GM12873 (cell line): ENCODE measurements at regions not wholly inside any gene's neighbourhood (a gene's known extent, or its start where the extent isn't known, plus 50 kb on each side); places are given as distances from the start of the nearest gene placed in this dataset.

Experiments used
- CTCF ChIP-seq: IDR thresholded peaks from 2 replicates; pipeline ENCODE4 v1.5.1; 2012; ENCODE audit warnings: low read depth, mild to moderate bottlenecking, moderate library complexity, low read length, control low read depth; ENCODE audit not compliant: insufficient read depth; ENCODE audit errors: missing control alignments

GRCh38 chr18:78682716-78683115 is 296.9 kb upstream of the SALL3 start:
- TF ChIP-seq CTCF = no peak

GRCh38 chr18:78683191-78684010 is 296.2 kb upstream of the SALL3 start:
- TF ChIP-seq CTCF = no peak

GRCh38 chr18:78685250-78685979 is 294.2 kb upstream of the SALL3 start:
- TF ChIP-seq CTCF = no peak

- TF ChIP-seq CTCF = no peak
Measured at GRCh38 chr18:78685980-78686530, 293.6 kb upstream of the SALL3 start.

- no peak for TF ChIP-seq CTCF
Measured at GRCh38 chr18:78686976-78687685, 292.5 kb upstream of the SALL3 start.

- no peak for TF ChIP-seq CTCF
Measured at GRCh38 chr18:78687736-78688135, 291.9 kb upstream of the SALL3 start.

GRCh38 chr18:78688249-78688648 is 291.4 kb upstream of the SALL3 start:
- no peak for TF ChIP-seq CTCF
